RWPE2 (cell line): ENCODE measurements at regions not wholly inside any gene's neighbourhood (a gene's known extent, or its start where the extent isn't known, plus 50 kb on each side); places are given as distances from the start of the nearest gene placed in this dataset.
"Not testable (repeated sequence)": the region's sequence is repeated elsewhere in the genome, so short reads cannot be mapped to it uniquely, and the experiment has no call there.

Experiments used
- ATAC-seq: fragments of 200-7000 bp; cut with Tn5 transposase; 3 replicates; pipeline ENCODE4 v1.9.1; 2021; ENCODE audit warnings: low read depth
- DNase-seq: peaks from one replicate; pipeline ENCODE4 v3.0.0-alpha.2; 2020; ENCODE audit warnings: low spot score
- H3K27ac ChIP-seq: fragments of 450-650 bp; 2 replicates; pipeline ENCODE4 v1.5.1; 2017; ENCODE audit warnings: mild to moderate bottlenecking; ENCODE audit not compliant: poor library complexity, severe bottlenecking
- H3K27me3 ChIP-seq: fragments of 250-450 bp; sonication (Bioruptor Pico); 2 replicates; pipeline ENCODE4 v1.5.1; 2021; ENCODE audit warnings: mild to moderate bottlenecking, moderate library complexity; ENCODE audit not compliant: insufficient read depth, poor library complexity, severe bottlenecking
- H3K36me3 ChIP-seq: fragments of 250-450 bp; sonication (Bioruptor Pico); 2 replicates; pipeline ENCODE4 v1.5.1; 2020; ENCODE audit warnings: low read depth, mild to moderate bottlenecking, moderate library complexity
- H3K4me1 ChIP-seq: fragments of 250-450 bp; sonication (Bioruptor Pico); 2 replicates; pipeline ENCODE4 v1.5.1; 2021; ENCODE audit warnings: mild to moderate bottlenecking, moderate library complexity; ENCODE audit not compliant: insufficient read depth, poor library complexity, severe bottlenecking
- H3K4me3 ChIP-seq: fragments of 250-450 bp; sonication (Bioruptor Pico); 2 replicates; pipeline ENCODE4 v1.5.1; 2021; ENCODE audit warnings: mild to moderate bottlenecking, moderate library complexity; ENCODE audit not compliant: severe bottlenecking
- H3K9me3 ChIP-seq: fragments of 250-450 bp; sonication (Bioruptor Pico); 2 replicates; pipeline ENCODE4 v1.5.1; 2021; ENCODE audit warnings: mild to moderate bottlenecking, moderate library complexity; ENCODE audit not compliant: severe bottlenecking
- CTCF ChIP-seq: fragments of 450-650 bp; IDR thresholded peaks from one replicate; pipeline ENCODE4 v1.5.1; 2017; ENCODE audit warnings: mild to moderate bottlenecking, moderate library complexity; ENCODE audit not compliant: poor library complexity, severe bottlenecking

GRCh38 chr13:44646044-44646443 lies 69.9 kb upstream of the TSC22D1 start:
- Histone ChIP-seq H3K4me1 (no peaks in the 10 kb centered on the region), H3K27ac (no peak overlapping the region), H3K27me3 (no peaks in the 10 kb centered on the region), H3K9me3 (no peaks in the 10 kb centered on the region), H3K4me3 (no peak overlapping the region), H3K36me3 (no peaks in the 10 kb centered on the region)
- ATAC-seq (no peak), DNase-seq (no peak)
- TF ChIP-seq CTCF, result no peak

GRCh38 chr13:44643256-44643655 lies 67.1 kb upstream of the TSC22D1 start:
- H3K4me1 ChIP-seq, result no peaks in the 10 kb centered on the region
- no peak for ATAC-seq
- H3K4me3 ChIP-seq, result no peak overlapping the region
- H3K27ac ChIP-seq, result no peak overlapping the region
- DNase-seq, result no peak
- no peaks in the 10 kb centered on the region for H3K27me3 ChIP-seq
- no peaks in the 10 kb centered on the region for H3K36me3 ChIP-seq
- no peaks in the 10 kb centered on the region for H3K9me3 ChIP-seq
- no peak for TF ChIP-seq CTCF

GRCh38 chr13:44637581-44637980 lies 61.5 kb upstream of the TSC22D1 start:
- H3K36me3 ChIP-seq, result no peaks in the 10 kb centered on the region
- DNase-seq, result no peak
- no peak for TF ChIP-seq CTCF

GRCh38 chr13:44629465-44630183 lies 53.5 kb upstream of the TSC22D1 start:
- no peak overlapping the region for H3K4me3 ChIP-seq
- H3K36me3 ChIP-seq, result no peaks in the 10 kb centered on the region
- DNase-seq, result no peak
- no peaks in the 10 kb centered on the region for H3K9me3 ChIP-seq
- no peak overlapping the region for H3K27ac ChIP-seq
- no peaks in the 10 kb centered on the region for H3K4me1 ChIP-seq
- no peak for ATAC-seq
- H3K27me3 ChIP-seq, result no peaks in the 10 kb centered on the region
- TF ChIP-seq CTCF, result no peak

More at GRCh38 chr13:44637581-44637980, 61.5 kb upstream of the TSC22D1 start:
- H3K9me3 ChIP-seq, result no peaks in the 10 kb centered on the region
- ATAC-seq, result no peak
- no peak overlapping the region for H3K27ac ChIP-seq
- H3K4me3 ChIP-seq, result no peak overlapping the region
- no peaks in the 10 kb centered on the region for H3K27me3 ChIP-seq
- H3K4me1 ChIP-seq, result no peaks in the 10 kb centered on the region

- not testable (repeated sequence) for H3K36me3 ChIP-seq, H3K27me3 ChIP-seq, ATAC-seq, H3K4me3 ChIP-seq, H3K4me1 ChIP-seq, DNase-seq, H3K9me3 ChIP-seq, H3K27ac ChIP-seq
These were observed 52.7 kb upstream of the TSC22D1 start for GRCh38 chr13:44628826-44629225.
